Skeletal muscle tissue (tissue), 3 donors: ENCODE measurements at regions not wholly inside any gene's neighbourhood (a gene's known extent, or its start where the extent isn't known, plus 50 kb on each side); places are given as distances from the start of the nearest gene placed in this dataset.

ENCODE experiments used
- H3K27ac ChIP-seq: one replicate; pipeline ENCODE4 v1.7.0; 2013; ENCODE audit warnings: mild to moderate bottlenecking, low read depth, low read length, inconsistent platforms
- H3K27me3 ChIP-seq, 3 donors: one replicate each; pipeline ENCODE4 v1.7.0; 2013; ENCODE audit warnings: low read length in 3 of 3; ENCODE audit not compliant: control insufficient read depth in 3 of 3, insufficient read depth in 3 of 3
- H3K36me3 ChIP-seq, 3 donors: one replicate each; pipeline ENCODE4 v1.7.0; 2013; ENCODE audit warnings: low read length in 3 of 3; ENCODE audit not compliant: control insufficient read depth in 3 of 3, insufficient read depth in 3 of 3
- H3K4me1 ChIP-seq, 3 donors: one replicate each; pipeline ENCODE4 v1.7.0; 2013; ENCODE audit warnings: low read length in 3 of 3, mild to moderate bottlenecking in 3 of 3; ENCODE audit not compliant: control insufficient read depth in 3 of 3, insufficient read depth in 3 of 3
- H3K4me3 ChIP-seq, 3 donors: one replicate each; pipeline ENCODE4 v1.7.0; 2013; ENCODE audit warnings: low read length in 3 of 3
- H3K9ac ChIP-seq, 3 donors: one replicate each; pipeline ENCODE4 v1.7.0; 2013; ENCODE audit warnings: low read length in 3 of 3, mild to moderate bottlenecking in 3 of 3, moderate library complexity in 2 of 3, low read depth in 1 of 3
- H3K9me3 ChIP-seq, 3 donors: one replicate each; pipeline ENCODE4 v1.7.0; 2013; ENCODE audit warnings: low read length in 3 of 3; ENCODE audit not compliant: control insufficient read depth in 3 of 3
- donor health status: Osteomylitis.

GRCh38 chr2:195473862-195474261, 183.2 kb upstream of the SLC39A10 start:
- no peak overlapping the region for H3K27ac ChIP-seq
- H3K9me3 ChIP-seq, result no peaks in the 10 kb centered on the region
- H3K4me1 ChIP-seq, result no peaks in the 10 kb centered on the region
- H3K9ac ChIP-seq, result no peak overlapping the region
- peaks cover 0 to 3% (median 0%) of the 10 kb centered on the region in 3 donors for H3K27me3 ChIP-seq
- no peak overlapping the region for H3K4me3 ChIP-seq
- H3K36me3 ChIP-seq, result no peaks in the 10 kb centered on the region

GRCh38 chr2:195472501-195473234, 184.4 kb upstream of the SLC39A10 start:
- H3K27ac ChIP-seq, result no peak overlapping the region

GRCh38 chr2:195471807-195472206, 185.2 kb upstream of the SLC39A10 start:
- Histone ChIP-seq H3K4me1 (no peaks in the 10 kb centered on the region), H3K4me3 (no peak overlapping the region)

More at GRCh38 chr2:195472501-195473234, 184.4 kb upstream of the SLC39A10 start:
- Histone ChIP-seq H3K9ac (no peak overlapping the region), H3K4me3 (no peak overlapping the region), H3K27me3 (peaks cover 0 to 3% (median 0%) of the 10 kb centered on the region in 3 donors), H3K36me3 (no peaks in the 10 kb centered on the region), H3K4me1 (no peaks in the 10 kb centered on the region), H3K9me3 (no peaks in the 10 kb centered on the region)

GRCh38 chr2:195471163-195471562, 185.9 kb upstream of the SLC39A10 start:
- Histone ChIP-seq H3K27ac (no peak overlapping the region), H3K36me3 (no peaks in the 10 kb centered on the region), H3K9ac (no peak overlapping the region), H3K27me3 (peaks cover 0 to 3% (median 0%) of the 10 kb centered on the region in 3 donors), H3K4me1 (no peaks in the 10 kb centered on the region), H3K9me3 (no peaks in the 10 kb centered on the region), H3K4me3 (no peak overlapping the region)

More at GRCh38 chr2:195471807-195472206, 185.2 kb upstream of the SLC39A10 start:
- Histone ChIP-seq H3K27ac (no peak overlapping the region), H3K9me3 (no peaks in the 10 kb centered on the region), H3K36me3 (no peaks in the 10 kb centered on the region), H3K9ac (no peak overlapping the region), H3K27me3 (peaks cover 0 to 3% (median 0%) of the 10 kb centered on the region in 3 donors)

GRCh38 chr2:195470622-195471021, 186.4 kb upstream of the SLC39A10 start:
- H3K4me1 ChIP-seq, result no peaks in the 10 kb centered on the region
- no peaks in the 10 kb centered on the region for H3K9me3 ChIP-seq
- peaks cover 0 to 3% (median 0%) of the 10 kb centered on the region in 3 donors for H3K27me3 ChIP-seq
- no peak overlapping the region for H3K9ac ChIP-seq
- no peak overlapping the region for H3K4me3 ChIP-seq
- H3K27ac ChIP-seq, result no peak overlapping the region
- H3K36me3 ChIP-seq, result no peaks in the 10 kb centered on the region

- Histone ChIP-seq H3K4me3 (no peak overlapping the region), H3K4me1 (no peaks in the 10 kb centered on the region), H3K9me3 (no peaks in the 10 kb centered on the region), H3K27me3 (no peaks in the 10 kb centered on the region), H3K27ac (no peak overlapping the region), H3K36me3 (no peaks in the 10 kb centered on the region), H3K9ac (no peak overlapping the region)
Measured at GRCh38 chr2:195468771-195469170, 188.3 kb upstream of the SLC39A10 start.

- no peak overlapping the region for H3K27ac ChIP-seq
- H3K9ac ChIP-seq, result no peak overlapping the region
- no peak overlapping the region for H3K4me3 ChIP-seq
- H3K27me3 ChIP-seq, result no peaks in the 10 kb centered on the region
- H3K4me1 ChIP-seq, result no peaks in the 10 kb centered on the region
- no peaks in the 10 kb centered on the region for H3K9me3 ChIP-seq
- no peaks in the 10 kb centered on the region for H3K36me3 ChIP-seq
Measured at GRCh38 chr2:195466427-195466826, 190.6 kb upstream of the SLC39A10 start.

GRCh38 chr2:195461010-195461409, 196.0 kb upstream of the SLC39A10 start:
- H3K9me3 ChIP-seq, result no peaks in the 10 kb centered on the region
- no peaks in the 10 kb centered on the region for H3K27me3 ChIP-seq
- no peak overlapping the region for H3K9ac ChIP-seq
- no peak overlapping the region for H3K27ac ChIP-seq
- H3K4me1 ChIP-seq, result no peaks in the 10 kb centered on the region
- no peaks in the 10 kb centered on the region for H3K36me3 ChIP-seq
- H3K4me3 ChIP-seq, result no peak overlapping the region

GRCh38 chr2:195458936-195459335, 198.1 kb upstream of the SLC39A10 start:
- H3K4me1 ChIP-seq, result no peaks in the 10 kb centered on the region
- no peak overlapping the region for H3K4me3 ChIP-seq
- H3K36me3 ChIP-seq, result no peaks in the 10 kb centered on the region
- no peaks in the 10 kb centered on the region for H3K9me3 ChIP-seq
- no peak overlapping the region for H3K27ac ChIP-seq
- H3K27me3 ChIP-seq, result no peaks in the 10 kb centered on the region
- no peak overlapping the region for H3K9ac ChIP-seq

- Histone ChIP-seq H3K9me3 (no peaks in the 10 kb centered on the region), H3K9ac (no peak overlapping the region), H3K4me1 (no peaks in the 10 kb centered on the region), H3K4me3 (no peak overlapping the region), H3K27me3 (no peaks in the 10 kb centered on the region), H3K36me3 (no peaks in the 10 kb centered on the region), H3K27ac (no peak overlapping the region)
Measured at GRCh38 chr2:195457873-195458272, 199.2 kb upstream of the SLC39A10 start.
